Osteocyte (in vitro differentiated cells): ENCODE measurements at regions not wholly inside any gene's neighbourhood (a gene's known extent, or its start where the extent isn't known, plus 50 kb on each side); places are given as distances from the start of the nearest gene placed in this dataset.

Experiments used
- DNase-seq: peaks from one replicate; pipeline ENCODE4 v3.0.0; 2021; ENCODE audit warnings: mixed read lengths; ENCODE audit not compliant: unreplicated experiment; ENCODE audit errors: extremely low spot score
- H3K27ac Mint-ChIP-seq: one replicate; pipeline ENCODE4 v1.8.0; 2021; ENCODE audit warnings: mild to moderate bottlenecking, mixed read lengths; ENCODE audit not compliant: unreplicated experiment
- H3K27me3 Mint-ChIP-seq: one replicate; pipeline ENCODE4 v1.8.0; 2021; ENCODE audit warnings: mixed read lengths; ENCODE audit not compliant: unreplicated experiment
- H3K36me3 Mint-ChIP-seq: one replicate; pipeline ENCODE4 v1.8.0; 2021; ENCODE audit warnings: mixed read lengths; ENCODE audit not compliant: unreplicated experiment
- H3K4me1 Mint-ChIP-seq: one replicate; pipeline ENCODE4 v1.8.0; 2021; ENCODE audit warnings: mixed read lengths; ENCODE audit not compliant: unreplicated experiment
- H3K4me3 Mint-ChIP-seq: one replicate; pipeline ENCODE4 v1.8.0; 2021; ENCODE audit warnings: mild to moderate bottlenecking, moderate library complexity, mixed read lengths; ENCODE audit not compliant: unreplicated experiment
- H3K9me3 Mint-ChIP-seq: one replicate; pipeline ENCODE4 v1.8.0; 2021; ENCODE audit warnings: mixed read lengths; ENCODE audit not compliant: unreplicated experiment
- CTCF ChIP-seq: fragments of 200-600 bp; sonication (generic); IDR thresholded peaks from 2 replicates; pipeline ENCODE4 v1.5.0; 2021; ENCODE audit warnings: antibody characterized with exemption, mild to moderate bottlenecking, moderate library complexity

- Mint-ChIP-seq H3K27ac (no peak overlapping the region), H3K4me1 (no peaks in the 10 kb centered on the region), H3K36me3 (no peaks in the 10 kb centered on the region), H3K9me3 (no peaks in the 10 kb centered on the region), H3K4me3 (no peak overlapping the region), H3K27me3 (no peaks in the 10 kb centered on the region)
- DNase-seq, result no peak
- no peak for TF ChIP-seq CTCF
These were observed 428.5 kb downstream of the TMEM135 start for GRCh38 chr11:87466223-87466622.

- Mint-ChIP-seq H3K36me3 (no peaks in the 10 kb centered on the region), H3K9me3 (no peaks in the 10 kb centered on the region), H3K4me3 (no peak overlapping the region), H3K27ac (no peak overlapping the region), H3K4me1 (no peaks in the 10 kb centered on the region), H3K27me3 (no peaks in the 10 kb centered on the region)
- TF ChIP-seq CTCF, result no peak
- no peak for DNase-seq
These were observed 428.0 kb downstream of the TMEM135 start for GRCh38 chr11:87465716-87466115.

- H3K4me1 Mint-ChIP-seq, result no peaks in the 10 kb centered on the region
- H3K9me3 Mint-ChIP-seq, result no peaks in the 10 kb centered on the region
- H3K27me3 Mint-ChIP-seq, result no peaks in the 10 kb centered on the region
These were observed 425.9 kb downstream of the TMEM135 start for GRCh38 chr11:87463486-87464102.

GRCh38 chr11:87462171-87462570 lies 424.4 kb downstream of the TMEM135 start:
- Mint-ChIP-seq H3K4me3 (no peak overlapping the region), H3K36me3 (no peaks in the 10 kb centered on the region), H3K27me3 (no peaks in the 10 kb centered on the region), H3K27ac (no peak overlapping the region), H3K9me3 (no peaks in the 10 kb centered on the region), H3K4me1 (no peaks in the 10 kb centered on the region)
- TF ChIP-seq CTCF, result no peak
- no peak for DNase-seq

More at GRCh38 chr11:87463486-87464102, 425.9 kb downstream of the TMEM135 start:
- DNase-seq, result no peak
- Mint-ChIP-seq H3K4me3 (no peak overlapping the region), H3K36me3 (no peaks in the 10 kb centered on the region), H3K27ac (no peak overlapping the region)
- TF ChIP-seq CTCF, result peak; percentile 30

- no peak for DNase-seq
- no peak overlapping the region for H3K4me3 Mint-ChIP-seq
- H3K4me1 Mint-ChIP-seq, result no peaks in the 10 kb centered on the region
- no peaks in the 10 kb centered on the region for H3K36me3 Mint-ChIP-seq
- H3K9me3 Mint-ChIP-seq, result no peaks in the 10 kb centered on the region
- no peaks in the 10 kb centered on the region for H3K27me3 Mint-ChIP-seq
- no peak for TF ChIP-seq CTCF
- H3K27ac Mint-ChIP-seq, result no peak overlapping the region
These were observed 423.3 kb downstream of the TMEM135 start for GRCh38 chr11:87460842-87461637.
